Activated CD4-positive, alpha-beta T cell treated with anti-CD3 and anti-CD28 coated beads, Interleukin-2, amount 10 ng/mL, durations not matched to agents 7 days and 5 days (primary cell): ENCODE measurements at regions not wholly inside any gene's neighbourhood (a gene's known extent, or its start where the extent isn't known, plus 50 kb on each side); places are given as distances from the start of the nearest gene placed in this dataset.

Source experiments
- CTCF ChIA-PET: fragments of 350-600 bp; sonication (Branson Sonifier 250); formaldehyde crosslinking; loops from one replicate; lab custom pipeline; 2021; ENCODE audit warnings: antibody characterized with exemption; lab: Charles Lee
- POLR2A ChIA-PET: fragments of 350-600 bp; sonication (Branson Sonifier 250); formaldehyde crosslinking; loops from one replicate; lab custom pipeline; 2021; ENCODE audit warnings: antibody characterized with exemption; lab: Charles Lee
- DNase-seq: peaks from one replicate; pipeline ENCODE4 v3.0.0-alpha.2; 2020
- H3K27ac Mint-ChIP-seq: one replicate; pipeline ENCODE4 v1.8.0; 2021; ENCODE audit warnings: mild to moderate bottlenecking, moderate library complexity, mixed read lengths
- H3K27me3 Mint-ChIP-seq: one replicate; pipeline ENCODE4 v1.8.0; 2021; ENCODE audit warnings: mixed read lengths
- H3K36me3 Mint-ChIP-seq: one replicate; pipeline ENCODE4 v1.8.0; 2021; ENCODE audit warnings: low read depth, mixed read lengths
- H3K4me1 Mint-ChIP-seq: one replicate; pipeline ENCODE4 v1.8.0; 2021; ENCODE audit warnings: mixed read lengths
- H3K4me3 Mint-ChIP-seq: one replicate; pipeline ENCODE4 v1.8.0; 2021; ENCODE audit warnings: mild to moderate bottlenecking, moderate library complexity, mixed read lengths
- H3K9me3 Mint-ChIP-seq: one replicate; pipeline ENCODE4 v1.8.0; 2021; ENCODE audit warnings: mixed read lengths

GRCh38 chr6:128763599-128764300 lies 119.2 kb upstream of the LAMA2 start:
- no peaks in the 10 kb centered on the region for H3K36me3 Mint-ChIP-seq
- POLR2A ChIA-PET, result no interaction called here
- CTCF ChIA-PET, result interaction anchor here (0.7 kb wide), 1 partner anchor 484 kb away, joined by 3 read pairs; no protein-coding TSS in a partner anchor
- no peak overlapping the region for H3K4me3 Mint-ChIP-seq
- H3K4me1 Mint-ChIP-seq, result no peaks in the 10 kb centered on the region
- no peaks in the 10 kb centered on the region for H3K9me3 Mint-ChIP-seq
- DNase-seq, result no peak
- peaks cover 3% of the 10 kb centered on the region for H3K27me3 Mint-ChIP-seq
- no peak overlapping the region for H3K27ac Mint-ChIP-seq

DNA sequence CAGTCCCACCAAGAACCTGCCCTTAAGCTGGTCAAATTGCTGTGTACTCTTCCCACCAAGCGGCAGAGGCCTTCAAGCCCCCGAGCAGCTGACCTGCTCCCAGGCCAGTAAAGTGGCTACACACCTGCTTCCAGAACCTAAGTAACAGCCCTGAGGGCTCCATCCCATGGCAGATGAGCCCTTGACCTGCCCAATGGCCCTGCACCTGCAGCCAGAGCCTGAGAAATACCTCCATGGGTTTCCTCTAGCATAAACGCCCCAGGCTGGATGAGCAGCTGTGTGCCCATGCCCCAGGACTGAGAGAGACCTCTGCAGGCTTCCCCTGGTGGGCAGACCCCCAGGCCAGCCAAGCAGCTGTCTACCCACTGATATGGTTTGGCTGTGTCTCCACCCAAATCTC lies 123.0 kb upstream of the LAMA2 start:
- Mint-ChIP-seq H3K27ac (no peak overlapping the region), H3K4me3 (no peak overlapping the region), H3K4me1 (no peaks in the 10 kb centered on the region), H3K36me3 (no peaks in the 10 kb centered on the region), H3K27me3 (peaks cover 3% of the 10 kb centered on the region), H3K9me3 (no peaks in the 10 kb centered on the region)
- ChIA-PET POLR2A (no interaction called here), CTCF (no interaction called here)
- DNase-seq, result no peak

GRCh38 chr6:128759447-128759846 lies 123.5 kb upstream of the LAMA2 start:
- Mint-ChIP-seq H3K4me1 (no peaks in the 10 kb centered on the region), H3K4me3 (no peak overlapping the region), H3K27ac (no peak overlapping the region), H3K9me3 (no peaks in the 10 kb centered on the region), H3K36me3 (no peaks in the 10 kb centered on the region), H3K27me3 (peaks cover 3% of the 10 kb centered on the region)
- ChIA-PET POLR2A (no interaction called here), CTCF (no interaction called here)
- no peak for DNase-seq

GRCh38 chr6:128757961-128758360 lies 125.0 kb upstream of the LAMA2 start:
- ChIA-PET CTCF (no interaction called here), POLR2A (no interaction called here)
- Mint-ChIP-seq H3K27me3 (no peaks in the 10 kb centered on the region), H3K27ac (no peak overlapping the region), H3K4me3 (no peak overlapping the region), H3K4me1 (no peaks in the 10 kb centered on the region), H3K9me3 (no peaks in the 10 kb centered on the region), H3K36me3 (no peaks in the 10 kb centered on the region)
- DNase-seq, result no peak

DNA sequence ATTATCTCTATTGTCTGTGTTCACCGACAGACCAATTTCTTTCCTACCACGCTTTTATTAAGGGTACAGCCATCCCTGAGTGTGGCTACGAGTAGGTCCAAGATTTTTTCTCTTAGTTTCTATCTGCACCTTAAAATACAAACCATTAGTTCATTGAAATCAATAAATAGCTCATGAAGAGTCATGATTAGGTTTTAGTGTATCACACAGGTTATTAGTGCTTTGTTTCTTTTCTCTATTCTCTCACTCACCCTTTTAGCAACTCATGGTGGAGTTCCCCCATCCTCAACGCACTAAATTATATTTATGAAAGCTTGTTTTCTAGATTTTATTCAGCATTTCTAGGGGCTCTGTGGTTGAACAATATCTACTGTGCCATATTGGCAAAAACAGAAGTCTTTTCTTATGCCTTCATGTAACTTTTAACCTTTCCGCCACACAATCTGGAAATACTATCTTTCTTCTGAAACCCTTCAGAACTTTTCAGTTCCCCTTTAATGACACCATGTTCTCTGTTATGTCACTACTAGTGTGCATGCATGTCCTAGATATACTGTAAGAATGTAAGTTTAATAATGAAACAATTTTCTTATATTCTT lies 128.2 kb upstream of the LAMA2 start:
- Mint-ChIP-seq H3K36me3 (no peaks in the 10 kb centered on the region), H3K27me3 (peaks cover 2% of the 10 kb centered on the region), H3K4me3 (no peak overlapping the region), H3K9me3 (no peaks in the 10 kb centered on the region), H3K4me1 (no peaks in the 10 kb centered on the region), H3K27ac (no peak overlapping the region)
- ChIA-PET CTCF (no interaction called here), POLR2A (no interaction called here)
- no peak for DNase-seq

GRCh38 chr6:128743974-128744765 lies 138.8 kb upstream of the LAMA2 start:
- Mint-ChIP-seq H3K27me3 (peaks cover 2% of the 10 kb centered on the region), H3K36me3 (no peaks in the 10 kb centered on the region), H3K4me3 (no peak overlapping the region), H3K9me3 (no peaks in the 10 kb centered on the region), H3K4me1 (no peaks in the 10 kb centered on the region), H3K27ac (no peak overlapping the region)
- DNase-seq, result no peak
- POLR2A ChIA-PET, result no interaction called here
- CTCF ChIA-PET, result no interaction called here

GRCh38 chr6:128742900-128743299 lies 140.0 kb upstream of the LAMA2 start:
- H3K36me3 Mint-ChIP-seq, result no peaks in the 10 kb centered on the region
- H3K9me3 Mint-ChIP-seq, result no peaks in the 10 kb centered on the region
- no peak overlapping the region for H3K4me3 Mint-ChIP-seq
- DNase-seq, result no peak
- ChIA-PET POLR2A (no interaction called here), CTCF (interaction anchor here (0.8 kb wide), 1 partner anchor 113 kb away, joined by 3 read pairs; no protein-coding TSS in a partner anchor)
- H3K27ac Mint-ChIP-seq, result no peak overlapping the region
- H3K27me3 Mint-ChIP-seq, result no peaks in the 10 kb centered on the region
- no peaks in the 10 kb centered on the region for H3K4me1 Mint-ChIP-seq

DNA sequence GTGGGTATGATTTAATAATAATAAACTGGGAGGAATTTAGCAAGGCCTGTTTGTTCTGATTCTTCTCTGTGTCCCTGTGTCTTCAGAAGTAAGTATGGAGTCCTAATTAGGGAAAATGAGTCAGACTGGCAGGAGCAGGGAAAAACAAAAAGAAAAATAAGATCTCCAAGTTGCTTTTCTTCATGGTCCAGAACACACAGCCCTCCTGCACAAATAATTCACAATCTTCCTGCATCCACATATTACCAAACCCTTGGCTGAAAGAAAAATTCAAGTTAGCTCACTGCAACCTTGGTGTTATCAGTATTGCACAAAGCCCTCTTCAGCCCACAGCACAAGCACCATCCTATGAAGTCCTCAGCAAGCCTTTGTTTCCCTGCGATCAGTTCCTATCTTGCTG lies 142.0 kb upstream of the LAMA2 start:
- Mint-ChIP-seq H3K27me3 (no peaks in the 10 kb centered on the region), H3K36me3 (no peaks in the 10 kb centered on the region), H3K4me1 (no peaks in the 10 kb centered on the region), H3K27ac (no peak overlapping the region), H3K4me3 (no peak overlapping the region), H3K9me3 (no peaks in the 10 kb centered on the region)
- DNase-seq, result no peak
- POLR2A ChIA-PET, result no interaction called here
- CTCF ChIA-PET, result no interaction called here

DNA sequence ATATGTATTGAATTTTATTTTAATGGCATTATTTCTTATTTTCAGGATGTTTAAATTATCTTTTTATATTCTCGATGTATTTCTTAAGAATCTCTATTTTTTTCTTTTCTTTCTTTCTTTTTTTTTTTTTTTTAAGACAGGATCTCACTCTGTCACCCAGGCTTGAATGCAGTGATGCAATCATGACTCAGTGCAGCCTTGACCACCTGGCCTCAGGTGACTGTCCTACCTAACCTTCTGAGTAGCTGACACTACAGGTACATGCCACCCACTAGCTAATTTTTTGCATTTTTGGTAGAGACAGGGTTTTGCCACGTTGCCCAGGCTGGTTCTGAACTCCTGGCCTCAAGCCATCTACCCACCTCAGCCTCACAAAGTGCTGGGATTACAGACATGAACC lies 143.8 kb upstream of the LAMA2 start:
- peaks cover 5% of the 10 kb centered on the region for H3K27me3 Mint-ChIP-seq
- H3K27ac Mint-ChIP-seq, result no peak overlapping the region
- ChIA-PET POLR2A (no interaction called here), CTCF (no interaction called here)
- no peaks in the 10 kb centered on the region for H3K36me3 Mint-ChIP-seq
- DNase-seq, result no peak
- H3K4me3 Mint-ChIP-seq, result no peak overlapping the region
- H3K4me1 Mint-ChIP-seq, result no peaks in the 10 kb centered on the region
- H3K9me3 Mint-ChIP-seq, result no peaks in the 10 kb centered on the region

GRCh38 chr6:128738112-128738511 lies 144.8 kb upstream of the LAMA2 start:
- POLR2A ChIA-PET, result no interaction called here
- peaks cover 5% of the 10 kb centered on the region for H3K27me3 Mint-ChIP-seq
- no peak overlapping the region for H3K27ac Mint-ChIP-seq
- no peaks in the 10 kb centered on the region for H3K4me1 Mint-ChIP-seq
- DNase-seq, result no peak
- no peaks in the 10 kb centered on the region for H3K36me3 Mint-ChIP-seq
- no peak overlapping the region for H3K4me3 Mint-ChIP-seq
- CTCF ChIA-PET, result interaction anchor here (0.7 kb wide), 1 partner anchor 1161 kb away, joined by 3 read pairs; no protein-coding TSS in a partner anchor
- H3K9me3 Mint-ChIP-seq, result no peaks in the 10 kb centered on the region

- POLR2A ChIA-PET, result no interaction called here
- CTCF ChIA-PET, result no interaction called here
- H3K36me3 Mint-ChIP-seq, result no peaks in the 10 kb centered on the region
- H3K4me3 Mint-ChIP-seq, result no peak overlapping the region
- H3K4me1 Mint-ChIP-seq, result no peaks in the 10 kb centered on the region
- no peak for DNase-seq
- no peaks in the 10 kb centered on the region for H3K9me3 Mint-ChIP-seq
- H3K27ac Mint-ChIP-seq, result no peak overlapping the region
- peaks cover 5% of the 10 kb centered on the region for H3K27me3 Mint-ChIP-seq
Observed at GRCh38 chr6:128736780-128737179, 146.2 kb upstream of the LAMA2 start.

- DNase-seq, result no peak
- H3K4me1 Mint-ChIP-seq, result no peaks in the 10 kb centered on the region
- H3K27ac Mint-ChIP-seq, result no peak overlapping the region
- H3K4me3 Mint-ChIP-seq, result no peak overlapping the region
- H3K9me3 Mint-ChIP-seq, result no peaks in the 10 kb centered on the region
- ChIA-PET POLR2A (no interaction called here), CTCF (interaction anchor here (0.6 kb wide), 1 partner anchor 309 kb away, joined by 3 read pairs; no protein-coding TSS in a partner anchor)
- H3K27me3 Mint-ChIP-seq, result peaks cover 19% of the 10 kb centered on the region
- no peaks in the 10 kb centered on the region for H3K36me3 Mint-ChIP-seq
Observed at GRCh38 chr6:128731249-128732165, 151.4 kb upstream of the LAMA2 start.
